Urinary bladder (tissue), 3 donors: ENCODE measurements at regions not wholly inside any gene's neighbourhood (a gene's known extent, or its start where the extent isn't known, plus 50 kb on each side); places are given as distances from the start of the nearest gene placed in this dataset.

Source experiments
- DNase-seq: peaks from one replicate; pipeline ENCODE4 v3.0.0-alpha.2; 2015; ENCODE audit errors: extremely low spot score
- H3K27ac ChIP-seq: one replicate; pipeline ENCODE4 v1.5.1; 2013; ENCODE audit warnings: low read depth, mild to moderate bottlenecking, moderate library complexity
- H3K36me3 ChIP-seq: one replicate; pipeline ENCODE4 v1.6.1; 2013; ENCODE audit warnings: mild to moderate bottlenecking, moderate library complexity; ENCODE audit not compliant: insufficient read depth
- H3K4me1 ChIP-seq: one replicate; pipeline ENCODE4 v1.6.1; 2013; ENCODE audit warnings: mild to moderate bottlenecking, moderate library complexity; ENCODE audit not compliant: insufficient read depth
- H3K4me3 ChIP-seq: one replicate; pipeline ENCODE4 v1.5.1; 2013; ENCODE audit warnings: low read depth, low read length
- WGBS: extraction: QIAGEN DNeasy Blood & Tissue Kit; methylation state at CpG from one replicate; pipeline ENCODE4 v1.1.7; 2013; 5-methylcytosine and 5-hydroxymethylcytosine counted together
- donor health status: healthy with polysubstance abuse.
- donor health status: healthy.

DNA sequence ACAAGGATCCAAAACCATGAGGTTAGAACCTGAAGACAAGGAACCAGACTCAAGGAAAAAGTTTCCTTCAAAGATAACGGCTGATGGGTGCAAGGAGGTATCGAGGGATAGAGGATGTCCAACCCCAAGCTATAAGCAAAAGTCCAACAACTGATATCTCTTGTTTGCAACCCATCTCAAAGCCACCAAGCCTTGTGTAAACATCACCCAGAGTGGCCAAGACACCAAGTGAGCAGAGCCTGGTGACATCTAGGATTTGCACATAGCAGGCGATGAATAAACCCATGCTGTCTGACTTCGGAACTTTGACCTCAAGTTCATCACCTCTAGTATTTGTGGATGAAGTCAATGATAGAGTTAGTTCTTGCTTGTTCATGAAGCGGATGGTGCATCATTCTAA is 180.7 kb downstream of the ETS2 start:
- peaks cover 1% of the 10 kb centered on the region for H3K4me1 ChIP-seq
- H3K4me3 ChIP-seq: no peak overlapping the region
- no peaks in the 10 kb centered on the region for H3K36me3 ChIP-seq
- no peak for DNase-seq
- peak overlapping the region; percentile 25 for H3K27ac ChIP-seq
- WGBS: 97% methylated on average over 5 of the region's 5 CpGs

DNA sequence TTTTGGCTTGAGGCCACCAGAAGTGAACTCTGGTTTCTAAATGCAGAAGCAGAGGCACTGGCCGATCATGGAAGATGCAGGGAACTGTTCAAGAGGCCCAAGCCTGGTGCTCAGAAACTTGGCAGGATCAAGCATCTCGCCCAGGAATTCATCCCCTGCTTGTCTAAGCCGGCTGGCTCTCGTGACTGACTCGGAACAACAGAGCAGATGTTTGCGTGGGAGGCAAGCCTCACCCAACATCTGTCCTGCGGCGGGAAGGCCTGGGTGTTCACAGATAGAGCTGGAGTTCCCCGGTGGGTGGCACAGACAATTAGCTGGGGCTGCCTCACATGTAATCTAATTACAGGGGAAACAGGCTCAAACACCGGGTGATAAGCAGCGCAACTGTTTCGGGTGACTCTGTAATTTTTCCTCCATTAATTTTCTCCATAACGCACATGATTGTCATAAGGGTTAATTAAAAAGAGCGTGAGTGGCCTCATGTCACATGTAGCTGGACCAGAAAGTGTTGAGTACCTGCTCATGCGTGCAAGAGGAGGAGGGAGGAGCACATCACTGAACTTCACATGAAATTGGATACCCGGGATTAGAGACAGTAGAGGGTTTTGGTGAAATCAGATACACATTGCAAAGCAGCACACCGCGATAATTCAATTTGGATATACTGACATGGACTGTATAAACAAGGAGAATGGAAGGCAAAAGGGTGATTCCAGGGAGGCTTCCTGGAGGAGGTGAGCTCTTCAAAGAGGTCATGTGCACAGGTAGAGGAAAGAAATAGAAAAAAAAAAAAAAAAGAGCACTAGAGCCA is 180.0 kb downstream of the ETS2 start:
- H3K4me1 ChIP-seq: peaks cover 1% of the 10 kb centered on the region
- peak overlapping the region; percentile 47 for H3K27ac ChIP-seq
- DNase-seq: no peak
- H3K4me3 ChIP-seq: no peak overlapping the region
- H3K36me3 ChIP-seq: no peaks in the 10 kb centered on the region
- WGBS: 23% methylated on average over 18 of the region's 18 CpGs

DNA sequence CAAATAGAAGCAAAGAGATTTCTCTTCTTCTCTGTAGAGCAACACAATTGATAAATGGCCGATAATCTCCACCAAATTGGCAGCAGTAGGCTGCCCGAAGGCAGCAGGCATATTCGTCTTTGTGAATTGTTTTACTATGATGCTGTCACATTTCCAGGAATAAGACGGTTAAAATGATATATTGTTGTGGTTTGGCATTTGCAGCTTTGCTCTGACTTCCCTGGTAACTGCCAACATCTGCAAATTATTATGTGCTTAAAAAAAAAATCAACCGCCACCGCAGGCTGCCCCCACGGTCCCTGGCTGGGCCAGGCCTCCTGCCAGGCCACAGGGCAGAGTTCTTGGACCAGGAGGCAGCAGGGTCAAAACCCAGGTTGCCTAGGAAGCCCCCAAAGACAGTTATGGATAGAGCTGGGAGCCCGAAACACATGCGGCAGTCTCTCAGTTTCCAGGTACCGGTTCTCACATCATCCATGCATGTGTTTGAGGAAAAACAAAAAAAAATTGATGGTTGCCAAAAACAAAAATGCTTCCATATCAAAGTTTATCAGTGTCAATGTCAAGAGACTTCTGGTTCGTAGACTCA is 179.3 kb downstream of the ETS2 start:
- WGBS: 7% methylated on average over 11 of the region's 11 CpGs
- Histone ChIP-seq H3K4me3 (no peak overlapping the region), H3K4me1 (peaks cover 1% of the 10 kb centered on the region), H3K36me3 (no peaks in the 10 kb centered on the region), H3K27ac (peak overlapping the region; percentile 69)
- no peak for DNase-seq

- peaks cover 1% of the 10 kb centered on the region for H3K4me1 ChIP-seq
- H3K27ac ChIP-seq: no peak overlapping the region
- WGBS: 65% methylated on average over 4 of the region's 4 CpGs
- H3K4me3 ChIP-seq: no peak overlapping the region
- no peaks in the 10 kb centered on the region for H3K36me3 ChIP-seq
- no peak for DNase-seq
Measured at GRCh38 chr21:38984568-38984967, 178.8 kb downstream of the ETS2 start.

DNA sequence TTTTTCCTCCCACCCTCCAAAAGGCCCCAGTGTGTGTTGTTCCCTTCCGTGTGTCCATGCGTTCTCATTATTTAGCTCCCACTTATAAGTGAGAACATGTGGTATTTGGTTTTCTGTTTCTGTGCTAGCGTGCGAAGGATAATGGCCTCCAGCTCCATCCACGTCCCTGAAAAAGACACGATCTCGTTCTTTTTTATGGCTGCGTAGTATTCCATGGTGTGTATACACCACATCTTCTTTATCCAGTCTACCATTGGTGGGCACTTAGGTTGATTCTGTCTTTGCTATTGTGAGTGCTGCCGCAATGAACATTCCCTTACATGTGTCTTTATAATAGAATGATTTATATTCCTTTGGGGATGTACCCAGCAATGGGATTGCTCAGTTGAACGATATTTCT is 177.8 kb downstream of the ETS2 start:
- H3K4me1 ChIP-seq: peaks cover 1% of the 10 kb centered on the region
- no peak overlapping the region for H3K4me3 ChIP-seq
- WGBS: 89% methylated on average over 10 of the region's 10 CpGs
- DNase-seq: no peak
- H3K27ac ChIP-seq: no peak overlapping the region
- H3K36me3 ChIP-seq: no peaks in the 10 kb centered on the region

- H3K27ac ChIP-seq: no peak overlapping the region
- no peak for DNase-seq
- 92% methylated on average over 11 of the region's 11 CpGs for WGBS
- no peaks in the 10 kb centered on the region for H3K36me3 ChIP-seq
- H3K4me1 ChIP-seq: no peaks in the 10 kb centered on the region
- H3K4me3 ChIP-seq: no peak overlapping the region
Measured at GRCh38 chr21:38982804-38983203, 177.1 kb downstream of the ETS2 start.

DNA sequence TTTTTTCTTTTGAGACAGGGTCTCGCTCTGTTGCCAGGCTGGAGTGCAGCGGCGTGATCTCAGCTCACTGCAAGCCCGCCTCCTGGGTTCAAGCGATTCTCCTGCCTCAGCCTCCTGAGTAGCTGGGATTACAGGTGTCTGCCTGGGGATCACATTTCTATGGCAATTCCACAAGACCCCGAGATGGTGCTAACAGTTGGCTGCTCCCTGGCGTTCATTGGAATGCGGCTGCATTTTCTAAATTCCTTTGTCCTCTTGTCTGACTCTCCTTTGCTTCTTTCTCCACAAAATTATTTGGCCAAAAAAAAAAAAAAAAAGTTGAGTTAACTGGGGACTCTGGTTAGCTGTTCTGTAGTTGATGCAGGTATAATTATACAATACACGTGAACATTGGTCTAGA is 176.4 kb downstream of the ETS2 start:
- Histone ChIP-seq H3K4me1 (no peaks in the 10 kb centered on the region), H3K27ac (no peak overlapping the region), H3K36me3 (no peaks in the 10 kb centered on the region), H3K4me3 (no peak overlapping the region)
- DNase-seq: no peak
- WGBS: 81% methylated on average over 9 of the region's 9 CpGs

GRCh38 chr21:38980416-38981313 is 174.9 kb downstream of the ETS2 start:
- no peak for DNase-seq
- H3K4me3 ChIP-seq: no peak overlapping the region
- 89% methylated on average over 18 of the region's 18 CpGs for WGBS
- no peaks in the 10 kb centered on the region for H3K4me1 ChIP-seq
- no peaks in the 10 kb centered on the region for H3K36me3 ChIP-seq
- H3K27ac ChIP-seq: no peak overlapping the region

DNA sequence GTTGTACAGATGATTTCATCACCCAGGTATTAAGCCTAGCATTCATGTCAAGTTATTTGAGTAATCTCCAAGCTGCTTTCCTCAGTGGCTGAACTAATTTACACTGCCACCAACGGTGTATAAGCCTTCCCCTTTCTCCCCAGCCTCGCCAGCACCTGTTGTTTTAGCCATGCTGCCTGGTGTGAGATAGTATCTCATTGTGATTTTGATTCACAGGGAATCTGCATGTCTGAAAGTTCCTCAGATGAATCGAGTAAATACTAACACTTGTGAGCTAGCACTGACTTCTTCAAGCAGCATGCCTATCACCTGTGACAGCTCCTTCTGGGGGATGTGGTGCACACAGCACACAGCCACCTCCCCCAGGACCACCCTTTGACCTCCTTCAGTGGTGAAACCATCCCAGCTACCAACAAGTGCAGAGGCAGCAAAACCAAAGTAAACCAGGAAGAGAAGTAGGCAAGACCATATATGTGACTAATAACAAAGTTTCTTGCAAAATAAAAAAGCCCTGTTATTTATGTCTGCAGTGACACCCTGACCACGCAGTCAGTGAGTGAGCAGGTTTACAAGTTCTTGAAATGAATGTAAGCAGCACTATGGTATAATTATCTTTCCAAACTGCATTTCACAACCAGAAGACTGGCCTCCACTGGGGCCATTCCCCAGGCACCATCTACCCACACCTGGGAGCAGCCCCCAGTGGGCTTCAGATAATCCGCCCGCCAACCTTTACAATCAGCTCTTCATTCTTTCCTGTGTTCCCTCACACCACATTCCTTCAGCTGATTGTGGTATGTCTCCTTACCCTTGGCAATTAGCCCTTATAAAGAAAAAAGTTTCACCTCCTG is 173.8 kb downstream of the ETS2 start:
- no peak overlapping the region for H3K4me3 ChIP-seq
- no peak overlapping the region for H3K27ac ChIP-seq
- H3K4me1 ChIP-seq: no peaks in the 10 kb centered on the region
- H3K36me3 ChIP-seq: no peaks in the 10 kb centered on the region
- 73% methylated on average over 6 of the region's 6 CpGs for WGBS
- DNase-seq: no peak

DNA sequence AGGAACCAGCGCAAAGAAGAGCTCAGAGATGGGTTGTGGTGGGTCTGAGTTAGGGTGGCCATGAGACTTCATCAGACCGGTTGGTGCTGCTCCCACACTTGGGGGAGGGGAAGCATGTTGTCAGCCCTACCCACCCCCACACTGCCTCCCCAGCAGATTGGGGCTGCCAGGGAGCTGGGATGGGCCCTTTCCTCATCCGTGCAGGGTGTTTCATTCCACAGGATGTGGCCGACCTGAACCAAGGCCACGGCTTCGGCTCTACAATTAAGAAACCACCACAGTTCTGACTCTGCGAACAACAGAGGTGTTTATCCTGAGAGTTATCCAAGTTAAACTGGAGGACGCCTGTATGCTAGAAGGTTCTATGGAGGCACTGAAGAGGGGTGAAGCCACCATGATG is 171.2 kb downstream of the ETS2 start:
- H3K27ac ChIP-seq: no peak overlapping the region
- H3K4me1 ChIP-seq: no peaks in the 10 kb centered on the region
- H3K4me3 ChIP-seq: no peak overlapping the region
- WGBS: 94% methylated on average over 8 of the region's 8 CpGs
- no peaks in the 10 kb centered on the region for H3K36me3 ChIP-seq
- no peak for DNase-seq

- DNase-seq: no peak
- Histone ChIP-seq H3K27ac (no peak overlapping the region), H3K4me1 (no peaks in the 10 kb centered on the region), H3K4me3 (no peak overlapping the region), H3K36me3 (no peaks in the 10 kb centered on the region)
- 97% methylated on average over 6 of the region's 6 CpGs for WGBS
Measured at GRCh38 chr21:38973552-38973951, 167.8 kb downstream of the ETS2 start.

GRCh38 chr21:38972078-38972477 is 166.3 kb downstream of the ETS2 start:
- Histone ChIP-seq H3K27ac (no peak overlapping the region), H3K4me3 (no peak overlapping the region), H3K36me3 (no peaks in the 10 kb centered on the region), H3K4me1 (no peaks in the 10 kb centered on the region)
- no peak for DNase-seq
- 82% methylated on average over 9 of the region's 10 CpGs for WGBS

DNA sequence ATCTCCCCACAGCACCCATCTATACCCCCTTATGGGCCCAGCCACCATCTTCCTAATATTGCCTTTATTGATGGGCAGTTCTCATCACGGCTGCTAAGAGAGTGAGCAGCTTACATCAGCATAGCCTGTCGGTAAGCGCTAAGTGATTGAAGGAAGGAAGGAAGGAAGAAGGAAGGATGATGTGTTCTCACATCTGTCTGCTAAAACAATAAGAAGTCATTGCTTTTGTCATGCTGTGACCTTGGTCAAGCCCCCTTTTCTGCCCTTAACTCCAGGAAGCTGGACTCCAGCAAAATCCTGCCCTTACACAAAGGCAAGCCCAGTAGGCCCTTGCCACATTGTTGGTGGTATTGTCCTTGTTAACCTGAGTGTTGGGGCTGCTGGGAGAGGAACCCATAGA is 165.0 kb downstream of the ETS2 start:
- 92% methylated on average over 3 of the region's 3 CpGs for WGBS
- no peak for DNase-seq
- no peaks in the 10 kb centered on the region for H3K36me3 ChIP-seq
- H3K4me3 ChIP-seq: no peak overlapping the region
- no peak overlapping the region for H3K27ac ChIP-seq
- no peaks in the 10 kb centered on the region for H3K4me1 ChIP-seq
